DMS114 treated with DMSO at 0.1 percent for 48 hours (cell line): ENCODE measurements at regions not wholly inside any gene's neighbourhood (a gene's known extent, or its start where the extent isn't known, plus 50 kb on each side); places are given as distances from the start of the nearest gene placed in this dataset.
"Not testable (repeated sequence)": the region's sequence is repeated elsewhere in the genome, so short reads cannot be mapped to it uniquely, and the experiment has no call there.

Experiments used
- DNase-seq: peaks from one replicate; lab custom pipeline; 2025; ENCODE audit not compliant: unreplicated experiment; lab: John Stamatoyannopoulos, UW

- DNase-seq, result no peak
Measured at GRCh38 chr1:196091397-196092135, 516.7 kb downstream of the KCNT2 start.

GRCh38 chr1:196090226-196090625 is 518.0 kb downstream of the KCNT2 start:
- no peak for DNase-seq

GRCh38 chr1:196088541-196088940 is 519.7 kb downstream of the KCNT2 start:
- no peak for DNase-seq

GRCh38 chr1:196078691-196079090 is 529.5 kb downstream of the KCNT2 start:
- no peak for DNase-seq

- no peak for DNase-seq
Measured at GRCh38 chr1:196075621-196076020, 532.6 kb downstream of the KCNT2 start.

GRCh38 chr1:196074182-196074581 is 534.1 kb downstream of the KCNT2 start:
- no peak for DNase-seq

- no peak for DNase-seq
Measured at GRCh38 chr1:196071447-196071846, 536.8 kb downstream of the KCNT2 start.

- DNase-seq, result no peak
Measured at GRCh38 chr1:196070940-196071339, 537.3 kb downstream of the KCNT2 start.

- no peak for DNase-seq
Measured at GRCh38 chr1:196063952-196064351, 544.3 kb downstream of the KCNT2 start.

GRCh38 chr1:196063294-196063693 is 544.9 kb downstream of the KCNT2 start:
- no peak for DNase-seq

- DNase-seq, result no peak
Measured at GRCh38 chr1:196060539-196060938, 547.7 kb downstream of the KCNT2 start.

GRCh38 chr1:196059210-196059609 is 549.0 kb downstream of the KCNT2 start:
- DNase-seq, result no peak

- DNase-seq, result no peak
Measured at GRCh38 chr1:196056966-196057365, 551.3 kb downstream of the KCNT2 start.

- no peak for DNase-seq
Measured at GRCh38 chr1:196049407-196049806, 558.8 kb downstream of the KCNT2 start.

- no peak for DNase-seq
Measured at GRCh38 chr1:196043268-196043667, 565.0 kb downstream of the KCNT2 start.

- no peak for DNase-seq
Measured at GRCh38 chr1:196034080-196034706, 574.0 kb downstream of the KCNT2 start.

GRCh38 chr1:196031387-196031786 is 576.9 kb downstream of the KCNT2 start:
- not testable (repeated sequence) for DNase-seq

GRCh38 chr1:196030455-196030854 is 577.8 kb downstream of the KCNT2 start:
- DNase-seq, result no peak

GRCh38 chr1:196029410-196029809 is 578.8 kb downstream of the KCNT2 start:
- DNase-seq, result no peak

GRCh38 chr1:196027127-196027526 is 581.1 kb downstream of the KCNT2 start:
- no peak for DNase-seq

GRCh38 chr1:196021174-196021573 is 587.1 kb downstream of the KCNT2 start:
- not testable (repeated sequence) for DNase-seq

GRCh38 chr1:196009362-196009761 is 598.9 kb downstream of the KCNT2 start:
- DNase-seq, result no peak

- DNase-seq, result no peak
Measured at GRCh38 chr1:196007763-196008162, 600.5 kb downstream of the KCNT2 start.
